GM19467 (cell line): ENCODE measurements at regions not wholly inside any gene's neighbourhood (a gene's known extent, or its start where the extent isn't known, plus 50 kb on each side); places are given as distances from the start of the nearest gene placed in this dataset.
"Not testable (repeated sequence)": the region's sequence is repeated elsewhere in the genome, so short reads cannot be mapped to it uniquely, and the experiment has no call there.

Experiments used
- ATAC-seq: cut with Tn5 transposase; IDR thresholded peaks from one replicate; pipeline ENCODE4 v1.9.1; 2021; ENCODE audit warnings: mild to moderate bottlenecking, moderate library complexity; ENCODE audit not compliant: unreplicated experiment

DNA sequence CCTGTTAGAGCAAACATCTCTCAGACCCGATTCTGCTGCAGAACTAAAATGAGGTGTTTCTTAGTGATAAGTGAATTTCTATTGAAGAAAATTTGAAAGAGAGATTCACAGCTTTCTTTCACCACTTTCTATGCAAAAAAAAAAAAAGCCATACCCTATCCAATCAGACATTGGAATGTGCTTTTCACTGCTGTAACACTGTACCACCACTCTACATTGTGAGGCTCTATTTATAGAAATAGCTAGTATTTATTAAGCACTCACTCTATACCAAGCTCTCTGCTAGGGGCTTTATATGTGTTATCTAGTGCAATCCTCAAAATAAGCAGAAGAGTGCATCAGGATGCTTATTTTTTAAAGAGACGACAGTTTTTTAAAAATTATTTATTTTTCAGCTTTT lies 580.6 kb upstream of the VRK2 start:
- no peak for ATAC-seq

DNA sequence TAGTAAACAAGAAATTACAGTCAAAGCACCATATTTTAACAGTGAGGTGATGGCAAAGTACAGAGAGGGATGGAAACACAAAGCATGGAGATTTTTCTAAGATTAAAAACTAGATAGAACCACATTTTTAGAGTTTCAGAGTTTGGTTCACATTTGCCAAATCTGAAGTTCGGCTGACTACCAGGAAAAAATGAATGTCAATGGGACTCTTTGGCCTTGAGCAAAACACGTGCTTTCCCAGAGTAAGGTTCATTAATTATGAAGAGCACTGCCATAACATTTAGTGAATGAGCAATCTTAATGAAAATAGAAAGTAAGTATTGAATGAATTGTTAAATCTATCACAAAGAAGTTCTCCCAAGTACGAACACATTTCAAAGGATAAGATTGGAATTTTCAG lies 571.2 kb upstream of the VRK2 start:
- ATAC-seq: no peak

DNA sequence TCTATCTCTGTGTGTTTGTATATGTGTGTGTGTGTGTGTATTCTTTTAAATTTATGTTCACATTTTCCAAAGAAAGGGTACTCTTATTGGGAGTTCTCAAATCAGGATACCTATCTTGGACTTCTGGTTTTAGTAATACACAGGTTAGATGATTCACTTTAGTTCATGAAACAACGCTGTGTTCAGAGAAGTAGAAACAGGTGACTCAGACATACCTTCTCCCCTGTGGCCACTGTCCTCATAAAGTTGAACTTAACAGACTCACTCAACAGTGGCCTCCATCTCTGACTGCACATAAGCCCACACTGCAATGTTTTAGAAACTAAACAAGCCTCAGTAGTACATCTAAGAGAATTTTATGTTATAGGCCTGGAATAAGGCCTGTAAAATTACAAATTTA lies 566.6 kb upstream of the VRK2 start:
- no peak for ATAC-seq

DNA sequence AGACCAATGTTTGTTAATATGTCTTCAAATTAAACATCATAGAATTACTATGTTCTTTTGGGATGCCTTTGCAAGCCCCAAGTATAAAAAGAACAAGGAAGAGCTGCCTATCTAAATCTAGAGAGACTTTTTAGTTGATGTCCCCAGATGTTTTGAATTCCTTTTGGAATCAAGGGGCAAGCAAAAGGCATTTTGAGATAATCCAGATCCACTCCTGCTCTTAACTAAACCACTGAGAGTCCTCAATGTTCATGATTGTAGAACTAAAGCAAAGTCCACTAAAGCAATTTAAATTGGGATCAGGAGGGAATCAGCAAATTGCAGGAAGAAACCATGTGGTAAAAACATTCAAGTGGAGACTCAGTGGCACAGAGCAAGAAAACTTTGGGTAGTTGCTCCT lies 558.5 kb upstream of the VRK2 start:
- no peak for ATAC-seq

DNA sequence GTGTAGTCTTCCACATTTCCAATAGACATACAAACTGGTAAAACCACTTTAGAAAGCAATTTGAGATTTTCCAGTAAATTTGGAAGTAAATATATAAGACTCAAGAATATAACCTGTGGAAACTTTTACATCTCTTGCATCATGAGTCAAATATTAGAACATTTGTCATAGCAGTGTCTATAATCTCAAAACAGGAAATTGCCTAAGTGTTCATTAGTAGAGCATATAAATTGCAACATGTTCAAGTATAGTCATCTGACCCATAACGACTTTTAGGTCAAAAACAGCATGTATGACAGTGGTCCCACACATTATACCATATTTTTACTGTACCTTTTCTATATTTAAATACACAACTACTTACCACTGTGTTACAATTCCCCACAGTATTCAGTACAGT lies 555.9 kb upstream of the VRK2 start:
- ATAC-seq: no peak

DNA sequence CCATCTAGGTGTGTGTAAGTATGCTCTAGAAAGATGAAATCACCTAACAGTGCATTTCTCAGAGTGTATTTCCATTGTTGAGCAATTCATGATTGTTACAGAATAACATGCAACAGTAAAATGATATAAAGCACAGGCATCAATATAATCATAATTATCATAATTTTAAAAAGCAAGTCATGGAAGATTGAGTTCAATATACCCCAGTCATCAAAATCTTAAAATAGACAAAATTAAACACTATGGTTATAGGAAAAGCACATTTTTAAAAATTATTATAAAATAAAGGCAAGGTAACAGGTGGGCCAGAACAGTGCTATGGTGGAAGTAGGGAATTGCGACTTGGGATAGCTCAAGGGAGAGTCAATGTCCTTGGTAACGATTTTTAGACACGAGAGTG lies 555.4 kb upstream of the VRK2 start:
- no peak for ATAC-seq

DNA sequence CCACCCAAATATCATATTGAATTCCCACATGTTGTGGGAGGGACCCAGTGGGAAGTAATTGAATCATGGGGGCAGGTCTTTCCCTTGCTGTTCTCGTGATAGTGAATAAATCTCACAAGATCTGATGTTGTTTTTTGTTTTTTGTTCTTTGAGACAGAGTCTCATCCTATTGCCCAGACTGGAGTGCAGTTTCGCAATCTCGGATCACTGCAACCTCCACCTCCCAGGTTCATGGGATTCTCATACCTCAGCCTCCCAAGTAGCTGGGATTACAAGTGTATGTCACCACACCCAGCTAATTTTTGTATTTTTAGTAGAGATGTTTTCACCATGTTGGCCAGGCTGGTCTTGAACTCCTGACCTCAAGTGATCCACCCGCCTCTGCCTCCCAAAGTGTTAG lies 552.6 kb upstream of the VRK2 start:
- ATAC-seq: not testable (repeated sequence)

DNA sequence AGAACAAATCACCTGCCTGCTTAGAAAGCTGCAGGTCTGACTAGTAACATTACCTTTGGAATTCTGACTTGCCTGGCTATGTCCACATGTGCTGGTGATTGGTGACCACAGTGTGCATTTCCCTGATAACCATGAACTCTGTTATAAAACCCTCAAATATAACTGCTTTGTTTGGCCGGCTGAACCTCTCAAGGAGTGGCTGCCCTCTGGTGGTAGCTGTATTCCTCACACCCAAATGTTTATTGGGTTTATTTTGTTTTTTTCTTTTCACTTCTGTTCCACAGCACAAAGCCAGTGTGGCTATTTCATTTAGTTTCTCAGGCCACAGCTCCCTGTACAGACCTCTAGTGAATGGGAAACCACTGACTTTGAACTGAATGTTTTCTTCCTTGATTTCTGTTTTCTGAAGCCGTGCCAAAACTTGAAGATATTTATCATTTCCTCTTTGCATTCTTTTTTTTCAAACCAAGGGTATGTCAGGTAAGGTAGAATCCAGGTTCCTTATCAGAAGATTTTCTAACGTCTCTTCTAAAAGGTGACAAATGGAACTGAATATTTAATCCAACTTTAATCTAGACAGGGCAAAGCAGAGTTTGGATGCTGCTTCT lies 549.0 kb upstream of the VRK2 start:
- ATAC-seq: peak; percentile 75

DNA sequence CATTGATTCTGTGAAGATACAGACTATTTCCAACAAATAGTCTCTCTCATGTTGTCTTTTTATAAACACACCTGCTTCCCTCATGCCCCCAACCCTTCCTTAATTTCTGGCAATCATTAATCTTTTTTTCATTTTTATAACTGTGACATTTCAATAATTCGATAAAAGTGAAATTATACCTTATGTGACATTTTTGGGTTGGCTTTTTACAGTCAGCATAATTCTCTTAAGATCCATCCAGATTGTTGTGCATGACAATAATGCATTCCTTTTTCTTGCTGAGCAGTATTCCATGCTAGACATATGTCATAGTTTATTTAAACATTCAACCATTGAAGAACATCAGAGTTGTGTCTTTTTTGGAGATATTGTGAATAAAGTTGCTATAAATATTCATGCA lies 541.8 kb upstream of the VRK2 start:
- no peak for ATAC-seq

DNA sequence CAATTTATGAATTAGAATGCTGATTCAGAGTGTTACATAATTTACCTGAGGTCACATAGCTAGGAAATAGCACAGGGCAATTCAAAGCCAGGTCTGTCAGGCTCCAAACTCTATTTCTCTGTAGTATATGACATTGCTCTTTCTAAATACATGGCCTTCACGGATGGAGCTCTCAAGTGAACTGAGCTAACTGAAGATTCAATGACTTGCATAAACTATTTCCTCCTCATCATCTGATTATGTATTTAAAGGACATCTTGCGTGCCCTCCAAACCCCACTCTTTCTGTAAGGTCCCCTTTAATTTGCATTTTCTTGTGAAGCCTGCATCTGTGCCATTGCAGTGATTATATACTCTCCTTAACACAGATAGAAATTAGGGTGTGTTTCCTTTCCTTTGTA lies 537.4 kb upstream of the VRK2 start:
- ATAC-seq: no peak

DNA sequence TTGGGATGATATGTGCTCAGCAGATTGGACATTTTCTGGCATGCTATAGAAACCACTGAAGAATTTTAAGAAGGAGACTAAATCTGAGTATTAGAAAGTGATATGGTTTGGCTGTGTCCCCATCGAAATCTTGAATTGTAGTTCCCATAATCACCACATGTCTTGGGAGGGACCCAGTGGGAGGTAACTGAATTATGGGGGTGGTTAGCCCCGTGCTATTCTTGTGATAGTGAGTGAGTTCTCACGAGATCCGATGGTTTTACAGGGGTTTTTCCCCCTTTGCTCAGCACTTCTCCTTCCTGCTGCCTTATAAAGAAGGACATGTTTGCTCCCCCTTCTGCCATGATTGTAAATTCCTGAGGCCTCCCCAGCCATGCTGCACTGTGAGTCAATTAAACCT lies 535.9 kb upstream of the VRK2 start:
- ATAC-seq: no peak

DNA sequence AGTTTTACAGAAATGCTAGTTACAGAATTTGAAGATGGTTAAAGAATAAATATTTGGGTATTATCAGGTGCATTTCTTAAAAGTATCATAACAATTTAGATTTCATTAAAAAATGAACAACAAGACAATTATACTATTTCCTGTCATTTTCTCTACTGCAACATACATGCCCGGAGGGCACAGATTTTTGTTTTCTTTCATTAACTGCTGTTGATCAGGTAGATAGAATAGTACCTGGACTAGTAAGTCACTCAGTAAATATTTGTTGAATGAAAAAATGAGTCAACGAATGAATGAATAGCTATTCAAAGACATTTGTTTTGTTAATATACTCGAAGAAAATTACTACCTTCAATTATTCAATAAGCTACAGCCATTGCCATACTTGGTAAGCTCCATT lies 531.2 kb upstream of the VRK2 start:
- no peak for ATAC-seq

DNA sequence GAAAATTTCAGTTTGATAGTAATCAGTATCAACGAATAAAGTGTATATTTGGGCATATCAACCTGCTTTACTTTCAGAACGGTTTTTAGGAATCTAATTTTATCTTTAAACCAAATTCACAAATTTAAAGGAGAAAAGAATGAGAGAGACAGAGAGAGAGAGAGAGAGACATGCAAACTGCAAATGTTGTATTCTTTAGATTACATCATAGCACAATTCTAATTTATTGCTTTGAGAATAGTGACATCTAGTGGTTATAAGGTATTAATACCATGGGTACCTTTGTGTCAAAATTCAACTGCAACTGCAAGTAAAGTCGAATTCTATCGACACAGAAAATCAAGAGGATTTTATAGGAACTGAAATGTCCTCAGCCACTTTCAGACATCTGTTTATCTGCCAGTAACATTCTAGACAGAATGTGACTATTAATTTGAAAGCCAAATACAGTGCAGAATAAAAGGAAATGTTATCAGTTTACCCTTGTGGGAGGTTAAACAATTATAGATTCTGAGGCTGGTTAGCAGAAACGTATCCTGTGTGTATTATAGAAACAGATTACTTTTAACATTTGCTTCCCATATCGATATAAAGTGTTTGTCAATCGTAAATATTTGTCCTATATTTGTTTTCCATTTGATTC lies 529.8 kb upstream of the VRK2 start:
- peak; percentile 84 for ATAC-seq

DNA sequence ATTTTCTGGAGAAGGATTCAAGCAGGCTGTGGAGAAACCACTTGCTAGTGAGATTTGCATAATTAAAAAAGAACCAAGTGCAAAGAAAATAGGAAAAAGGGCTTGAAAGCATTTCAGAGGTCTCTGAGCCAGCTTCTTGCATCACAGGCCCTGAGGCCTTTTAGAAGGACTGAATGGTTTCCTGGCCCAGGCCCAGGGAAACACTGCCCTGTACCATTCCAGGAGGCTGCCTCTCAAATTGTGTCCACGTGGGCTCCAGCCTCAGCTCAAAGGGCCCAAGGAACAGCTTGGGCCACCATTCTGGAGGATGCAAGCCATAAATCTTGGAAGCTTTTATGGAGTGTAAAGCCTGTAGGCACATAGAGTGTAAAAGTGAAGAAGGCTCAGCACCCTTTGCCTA lies 523.3 kb upstream of the VRK2 start:
- ATAC-seq: no peak

DNA sequence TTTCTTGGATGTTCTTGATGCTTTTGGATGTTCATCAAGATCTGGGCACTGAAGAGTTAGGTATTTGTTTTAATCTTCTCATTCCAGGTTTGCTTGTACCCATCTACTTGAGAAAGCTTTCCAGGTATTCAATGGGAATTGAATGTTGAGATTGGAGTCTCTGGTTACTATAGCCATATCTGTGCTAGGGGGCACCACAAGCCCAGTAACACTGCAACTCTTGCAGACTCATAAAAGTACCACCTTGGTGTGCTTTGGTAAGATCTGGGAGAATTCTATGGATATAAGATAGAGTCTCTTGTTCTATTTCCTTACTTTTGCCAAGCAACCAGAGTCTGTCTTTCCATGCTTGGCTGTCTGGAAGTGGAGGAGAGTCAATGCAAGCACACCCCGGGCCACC lies 518.9 kb upstream of the VRK2 start:
- no peak for ATAC-seq

DNA sequence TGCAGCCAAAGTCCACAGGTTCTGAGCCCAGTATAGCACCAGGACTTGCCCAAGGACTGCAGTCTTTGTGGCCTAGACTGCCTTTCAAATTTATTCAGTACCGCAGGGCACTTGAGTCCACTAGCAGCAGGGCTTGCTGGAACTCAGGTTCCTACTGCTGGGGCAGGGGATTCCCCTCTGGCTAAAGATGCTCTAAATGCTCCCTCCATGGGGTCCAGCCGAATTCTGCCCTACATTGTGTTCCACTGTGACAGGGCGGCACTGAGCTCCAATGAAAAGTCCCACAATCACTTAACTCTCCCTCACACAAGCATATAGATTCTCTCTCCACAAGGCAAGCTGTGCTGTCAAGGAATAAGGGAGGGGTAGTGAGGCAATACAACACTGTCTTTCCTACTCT lies 518.1 kb upstream of the VRK2 start:
- ATAC-seq: no peak

DNA sequence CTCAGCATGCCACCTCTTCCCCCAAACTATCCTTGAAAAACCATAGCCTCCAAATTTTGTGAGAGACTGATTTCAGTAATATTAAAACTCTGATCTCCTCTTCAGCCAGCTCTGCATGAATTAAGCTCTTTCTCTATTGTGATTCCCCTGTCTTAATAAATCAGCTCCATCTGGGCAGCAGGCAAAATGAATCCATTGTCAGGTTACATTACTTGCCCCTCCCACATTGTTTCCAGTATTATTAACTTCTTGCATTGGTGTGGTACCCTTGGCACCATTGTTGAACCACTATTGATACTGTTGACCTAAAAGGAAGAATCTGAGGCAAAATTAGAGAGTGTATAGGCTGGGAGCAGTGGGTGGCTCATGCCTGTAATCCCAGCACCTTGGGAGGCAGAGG lies 512.2 kb upstream of the VRK2 start:
- no peak for ATAC-seq

DNA sequence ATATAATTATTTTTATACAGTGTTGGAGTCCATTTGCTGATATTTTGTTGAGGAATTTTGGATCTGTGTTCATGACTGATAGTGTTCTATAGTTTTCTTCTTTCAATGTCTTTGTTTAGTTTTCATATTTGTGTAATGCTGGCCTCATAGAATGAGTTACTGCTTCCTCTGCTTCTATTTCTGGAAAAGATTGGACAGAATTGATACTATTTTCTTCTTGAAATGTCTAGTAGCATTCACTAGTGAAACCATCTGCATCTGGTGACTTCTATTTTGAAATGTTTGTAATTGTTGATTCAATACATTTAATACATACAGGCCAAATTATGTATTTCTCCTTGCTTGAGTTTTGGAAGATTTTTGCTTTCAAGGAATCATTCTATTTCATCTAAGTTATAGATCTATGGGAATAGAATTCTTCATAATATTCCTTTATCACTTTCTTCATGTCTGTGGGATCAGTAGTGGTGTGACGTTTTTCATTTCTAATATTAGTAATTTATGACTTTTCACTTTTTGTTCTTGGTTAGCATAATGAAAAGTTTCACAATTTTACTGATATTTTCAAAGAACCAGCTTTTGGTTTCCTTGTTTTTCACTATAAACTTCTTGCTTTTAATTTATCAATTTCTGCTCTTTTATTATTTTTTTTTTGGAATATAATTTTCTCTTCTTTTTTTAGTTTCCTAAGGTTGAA lies 509.9 kb upstream of the VRK2 start:
- no peak for ATAC-seq

DNA sequence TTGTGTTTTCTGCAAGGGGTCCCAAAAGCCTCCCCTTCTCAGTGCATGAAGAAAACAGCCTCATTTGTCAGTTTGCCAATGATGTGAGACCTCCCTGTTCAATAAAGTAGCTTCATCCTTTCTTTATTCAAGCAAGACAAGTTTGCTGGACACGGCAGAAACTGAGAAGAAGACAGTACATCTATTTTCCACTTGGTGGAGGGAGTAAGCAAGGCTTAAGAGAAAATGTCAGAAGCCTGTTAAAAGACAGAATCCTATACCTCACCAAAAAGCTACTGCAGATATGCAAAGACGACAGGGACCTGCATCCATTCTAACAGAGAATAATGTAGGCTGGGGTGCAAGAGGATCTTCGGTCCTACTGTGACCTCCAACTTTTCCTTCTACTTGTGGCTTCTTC lies 506.8 kb upstream of the VRK2 start:
- no peak for ATAC-seq

DNA sequence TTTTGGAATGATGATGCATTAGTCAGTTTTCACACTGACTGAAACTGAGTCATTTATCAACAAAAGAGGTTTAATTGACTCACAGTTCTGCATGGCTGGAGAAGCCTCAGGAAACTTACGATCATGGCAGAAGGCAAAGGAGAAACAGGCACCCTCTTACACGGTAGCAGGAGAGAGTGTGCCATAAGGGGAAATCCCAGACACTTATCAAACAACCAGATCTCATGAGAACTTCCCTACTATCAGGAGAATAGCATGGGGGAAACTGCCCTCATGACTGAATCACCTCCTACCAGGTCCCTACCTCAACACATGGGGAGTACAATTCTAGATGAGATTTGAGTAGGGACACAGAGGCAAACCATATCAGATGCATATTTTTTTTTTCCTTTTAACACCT lies 504.5 kb upstream of the VRK2 start:
- no peak for ATAC-seq

DNA sequence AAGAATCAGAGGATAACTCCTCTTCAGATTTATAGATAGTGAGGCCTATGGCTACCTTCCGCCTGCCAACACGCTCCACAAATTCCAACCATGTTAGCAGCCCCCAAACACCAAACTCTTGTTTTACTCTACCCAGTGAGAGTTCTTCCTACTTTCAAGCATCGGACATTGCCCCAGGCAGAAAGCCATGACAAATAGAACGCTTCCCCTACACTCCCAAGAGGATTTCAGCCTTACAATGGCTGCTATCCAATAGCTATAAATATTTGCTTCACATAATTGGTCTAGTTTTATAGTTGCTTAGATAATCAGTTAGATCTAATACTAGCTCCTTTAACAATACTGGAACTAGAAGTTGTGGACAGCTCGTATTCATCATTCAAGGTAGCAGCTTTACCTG lies 503.4 kb upstream of the VRK2 start:
- no peak for ATAC-seq

DNA sequence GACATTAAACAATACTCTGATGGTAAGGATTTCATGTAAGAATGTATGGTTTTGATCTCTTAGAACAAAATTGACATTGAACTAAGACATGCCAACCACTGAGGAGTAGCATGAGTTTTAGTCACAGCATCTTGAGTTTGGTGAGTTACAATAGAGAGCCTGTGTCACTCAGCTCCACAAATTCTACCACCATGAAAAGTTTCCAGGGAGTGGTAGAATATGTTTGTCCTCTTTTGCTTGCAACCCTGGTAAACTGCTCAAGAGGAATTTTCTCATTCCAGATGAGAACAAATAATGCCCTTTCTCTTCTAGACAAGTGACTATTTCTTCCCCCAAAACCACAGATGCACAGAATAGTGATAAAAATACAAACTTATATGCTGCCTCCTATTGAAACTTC lies 502.0 kb upstream of the VRK2 start:
- no peak for ATAC-seq

DNA sequence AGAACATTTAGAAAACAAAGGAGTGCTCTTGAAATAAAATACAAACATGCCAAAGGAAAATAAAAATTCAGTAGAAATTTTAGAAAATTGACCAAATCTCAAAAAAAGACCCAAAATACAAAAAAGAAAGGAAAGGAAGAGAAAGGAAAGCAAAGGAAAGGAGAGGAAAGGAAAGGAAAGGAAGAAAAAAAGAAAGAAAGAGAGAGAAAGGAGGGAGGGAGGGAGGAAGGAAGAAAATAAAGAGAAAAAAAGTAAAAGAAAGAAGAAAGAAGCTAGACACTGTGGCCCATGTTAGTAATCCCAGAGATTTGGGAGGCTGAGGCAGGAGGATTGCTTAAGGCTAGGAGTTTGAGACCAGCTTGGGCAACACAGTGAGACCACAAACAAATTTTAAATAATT lies 500.1 kb upstream of the VRK2 start:
- ATAC-seq: no peak
